ENCODE measurements at regions not wholly inside any gene's neighbourhood (a gene's known extent, or its start where the extent isn't known, plus 50 kb on each side); places are given as distances from the start of the nearest gene placed in this dataset.

DNA sequence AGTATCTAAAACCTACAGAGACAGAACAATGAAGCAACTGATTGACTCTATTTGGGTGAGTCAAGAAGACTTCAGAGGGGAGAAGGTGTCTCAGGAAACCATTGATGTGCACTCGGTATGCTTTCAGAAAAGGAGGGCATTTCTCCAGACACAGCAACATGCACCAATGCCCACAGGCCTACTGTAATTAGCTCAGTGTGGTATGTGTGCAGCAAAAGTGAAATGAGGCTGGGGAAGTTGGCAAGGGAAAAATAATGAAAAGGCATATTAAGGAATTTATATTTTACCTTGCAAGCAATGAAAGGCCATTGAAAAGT, 158.4 kb upstream of the GRIP1 start:
- H3K79me2 ChIP-seq (ENCODE audit: control insufficient read depth, insufficient read depth, low read length), result no peaks in the 10 kb centered on the region
- H3K9me1 ChIP-seq (ENCODE audit: control insufficient read depth, extremely low read depth, insufficient read depth, low read length), result no peaks in the 10 kb centered on the region
- TF ChIP-seq, protein P1, sequence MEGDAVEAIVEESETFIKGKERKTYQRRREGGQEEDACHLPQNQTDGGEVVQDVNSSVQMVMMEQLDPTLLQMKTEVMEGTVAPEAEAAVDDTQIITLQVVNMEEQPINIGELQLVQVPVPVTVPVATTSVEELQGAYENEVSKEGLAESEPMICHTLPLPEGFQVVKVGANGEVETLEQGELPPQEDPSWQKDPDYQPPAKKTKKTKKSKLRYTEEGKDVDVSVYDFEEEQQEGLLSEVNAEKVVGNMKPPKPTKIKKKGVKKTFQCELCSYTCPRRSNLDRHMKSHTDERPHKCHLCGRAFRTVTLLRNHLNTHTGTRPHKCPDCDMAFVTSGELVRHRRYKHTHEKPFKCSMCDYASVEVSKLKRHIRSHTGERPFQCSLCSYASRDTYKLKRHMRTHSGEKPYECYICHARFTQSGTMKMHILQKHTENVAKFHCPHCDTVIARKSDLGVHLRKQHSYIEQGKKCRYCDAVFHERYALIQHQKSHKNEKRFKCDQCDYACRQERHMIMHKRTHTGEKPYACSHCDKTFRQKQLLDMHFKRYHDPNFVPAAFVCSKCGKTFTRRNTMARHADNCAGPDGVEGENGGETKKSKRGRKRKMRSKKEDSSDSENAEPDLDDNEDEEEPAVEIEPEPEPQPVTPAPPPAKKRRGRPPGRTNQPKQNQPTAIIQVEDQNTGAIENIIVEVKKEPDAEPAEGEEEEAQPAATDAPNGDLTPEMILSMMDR (optimal IDR thresholded peaks at IDR 0.05 in 1 of 3, IDR thresholded peaks at IDR 0.05 in 1 of 3, conservative IDR thresholded peaks at IDR 0.05 in 1 of 3; ENCODE audit: extremely low read depth in 1 of 3, insufficient read depth in 2 of 3, low read length in 3 of 3), result no peak
- TF ChIP-seq EZH2 (IDR thresholded peaks at IDR 0.05; ENCODE audit: low read length), result no peak
- FAIRE-seq (no peak), DNase-seq (ENCODE audit: low read depth, low spot score) (no peak)
- H3K9ac ChIP-seq (ENCODE audit: control insufficient read depth, extremely low read depth, insufficient read depth, low read length), result no peak overlapping the region
- H3K4me3 ChIP-seq (ENCODE audit: control insufficient read depth in 2 of 3, extremely low read depth in 1 of 3, insufficient read depth in 2 of 3, low read depth in 1 of 3, low read length in 3 of 3), result no peak overlapping the region
- H2AFZ ChIP-seq (ENCODE audit: control insufficient read depth, low read length), result no peak overlapping the region
- no peaks in the 10 kb centered on the region for H3K9me3 ChIP-seq (ENCODE audit: control insufficient read depth, low read depth, low read length)
- H3K36me3 ChIP-seq (ENCODE audit: control insufficient read depth in 2 of 2, extremely low read depth in 1 of 2, insufficient read depth in 2 of 2, low read length in 2 of 2), result no peaks in the 10 kb centered on the region
- no peak overlapping the region for H3K27ac ChIP-seq (ENCODE audit: control insufficient read depth, insufficient read depth, low read length)
- H3K27me3 ChIP-seq (ENCODE audit: control insufficient read depth, extremely low read depth, insufficient read depth, low read length), result no peaks in the 10 kb centered on the region
- no peaks in the 10 kb centered on the region for H4K20me1 ChIP-seq (ENCODE audit: control insufficient read depth, extremely low read depth, insufficient read depth, low read length)
- H3K4me1 ChIP-seq (ENCODE audit: control insufficient read depth, extremely low read depth, insufficient read depth, low read length), result no peaks in the 10 kb centered on the region
- dilution Hi-C loops (cut with MboI; ENCODE audit: extremely low pct_ligation_motif_present, low sequenced_read_pairs), result no loop called here
- H3K4me2 ChIP-seq (ENCODE audit: control insufficient read depth, extremely low read depth, insufficient read depth, low read depth, low read length), result no peak overlapping the region

DNA sequence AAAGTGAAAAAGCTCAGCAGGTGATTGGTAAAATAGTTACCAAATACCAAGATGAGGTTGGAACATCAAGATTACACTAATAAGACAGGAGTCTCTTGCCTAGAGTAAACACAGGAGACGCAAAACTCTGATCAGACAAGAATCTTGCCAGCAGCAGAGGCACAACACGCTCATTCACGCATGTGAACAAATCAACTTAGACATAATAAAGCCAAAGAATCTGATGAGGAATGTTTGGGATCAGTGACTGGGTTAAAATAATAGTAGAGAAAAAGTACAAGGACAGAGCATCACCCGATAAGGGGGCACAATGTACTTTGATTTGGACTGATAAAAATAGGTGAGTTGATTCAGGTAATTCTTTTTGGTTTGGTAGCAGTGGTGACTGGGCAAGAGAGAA, 159.5 kb upstream of the GRIP1 start:
- H3K36me3 ChIP-seq (ENCODE audit: control insufficient read depth in 2 of 2, extremely low read depth in 1 of 2, insufficient read depth in 2 of 2, low read length in 2 of 2), result no peaks in the 10 kb centered on the region
- no peaks in the 10 kb centered on the region for H3K9me1 ChIP-seq (ENCODE audit: control insufficient read depth, extremely low read depth, insufficient read depth, low read length)
- H3K27ac ChIP-seq (ENCODE audit: control insufficient read depth, insufficient read depth, low read length), result no peak overlapping the region
- H2AFZ ChIP-seq (ENCODE audit: control insufficient read depth, low read length), result no peak overlapping the region
- no peaks in the 10 kb centered on the region for H3K27me3 ChIP-seq (ENCODE audit: control insufficient read depth, extremely low read depth, insufficient read depth, low read length)
- no peaks in the 10 kb centered on the region for H3K9me3 ChIP-seq (ENCODE audit: control insufficient read depth, low read depth, low read length)
- H3K79me2 ChIP-seq (ENCODE audit: control insufficient read depth, insufficient read depth, low read length), result no peaks in the 10 kb centered on the region
- DNase-seq (ENCODE audit: low read depth, low spot score), result no peak
- H3K4me3 ChIP-seq (ENCODE audit: control insufficient read depth in 2 of 3, extremely low read depth in 1 of 3, insufficient read depth in 2 of 3, low read depth in 1 of 3, low read length in 3 of 3), result no peak overlapping the region
- H3K9ac ChIP-seq (ENCODE audit: control insufficient read depth, extremely low read depth, insufficient read depth, low read length), result no peak overlapping the region
- H3K4me2 ChIP-seq (ENCODE audit: control insufficient read depth, extremely low read depth, insufficient read depth, low read depth, low read length), result no peak overlapping the region
- dilution Hi-C loops (cut with MboI; ENCODE audit: extremely low pct_ligation_motif_present, low sequenced_read_pairs), result no loop called here
- TF ChIP-seq, protein P1 (optimal IDR thresholded peaks at IDR 0.05 in 1 of 3, IDR thresholded peaks at IDR 0.05 in 1 of 3, conservative IDR thresholded peaks at IDR 0.05 in 1 of 3; ENCODE audit: extremely low read depth in 1 of 3, insufficient read depth in 2 of 3, low read length in 3 of 3), result no peak
- TF ChIP-seq EZH2 (IDR thresholded peaks at IDR 0.05; ENCODE audit: low read length), result no peak
- H3K4me1 ChIP-seq (ENCODE audit: control insufficient read depth, extremely low read depth, insufficient read depth, low read length), result no peaks in the 10 kb centered on the region
- no peaks in the 10 kb centered on the region for H4K20me1 ChIP-seq (ENCODE audit: control insufficient read depth, extremely low read depth, insufficient read depth, low read length)
- FAIRE-seq, result no peak

All from keratinocyte (primary cell).